ENCODE measurements at regions not wholly inside any gene's neighbourhood (a gene's known extent, or its start where the extent isn't known, plus 50 kb on each side); places are given as distances from the start of the nearest gene placed in this dataset.

GRCh38 chr2:79414690-79415089 lies 98.2 kb upstream of the CTNNA2 start:
- no peaks in the 10 kb centered on the region for H3K79me2 ChIP-seq (ENCODE audit: control insufficient read depth, insufficient read depth, low read length)
- H2AFZ ChIP-seq (ENCODE audit: control insufficient read depth, low read length), result no peak overlapping the region
- dilution Hi-C loops (cut with MboI; ENCODE audit: extremely low pct_ligation_motif_present, low sequenced_read_pairs), result no loop called here
- H3K4me3 ChIP-seq (ENCODE audit: control insufficient read depth in 2 of 3, extremely low read depth in 1 of 3, insufficient read depth in 2 of 3, low read depth in 1 of 3, low read length in 3 of 3), result no peak overlapping the region
- no peaks in the 10 kb centered on the region for H3K27me3 ChIP-seq (ENCODE audit: control insufficient read depth, extremely low read depth, insufficient read depth, low read length)
- no peak overlapping the region for H3K9ac ChIP-seq (ENCODE audit: control insufficient read depth, extremely low read depth, insufficient read depth, low read length)
- TF ChIP-seq EZH2 (IDR thresholded peaks at IDR 0.05; ENCODE audit: low read length), result no peak
- TF ChIP-seq CTCF (optimal IDR thresholded peaks at IDR 0.05 in 1 of 3, IDR thresholded peaks at IDR 0.05 in 1 of 3, conservative IDR thresholded peaks at IDR 0.05 in 1 of 3; ENCODE audit: extremely low read depth in 1 of 3, insufficient read depth in 2 of 3, low read length in 3 of 3), result no peak
- DNase-seq (ENCODE audit: low read depth, low spot score) (no peak), FAIRE-seq (no peak)
- H3K36me3 ChIP-seq (ENCODE audit: control insufficient read depth in 2 of 2, extremely low read depth in 1 of 2, insufficient read depth in 2 of 2, low read length in 2 of 2), result no peaks in the 10 kb centered on the region
- no peak overlapping the region for H3K4me2 ChIP-seq (ENCODE audit: control insufficient read depth, extremely low read depth, insufficient read depth, low read depth, low read length)
- H3K9me3 ChIP-seq (ENCODE audit: control insufficient read depth, low read depth, low read length), result no peaks in the 10 kb centered on the region
- no peaks in the 10 kb centered on the region for H4K20me1 ChIP-seq (ENCODE audit: control insufficient read depth, extremely low read depth, insufficient read depth, low read length)
- no peak overlapping the region for H3K27ac ChIP-seq (ENCODE audit: control insufficient read depth, insufficient read depth, low read length)
- H3K9me1 ChIP-seq (ENCODE audit: control insufficient read depth, extremely low read depth, insufficient read depth, low read length), result no peaks in the 10 kb centered on the region
- H3K4me1 ChIP-seq (ENCODE audit: control insufficient read depth, extremely low read depth, insufficient read depth, low read length), result no peaks in the 10 kb centered on the region

- TF ChIP-seq CTCF (optimal IDR thresholded peaks at IDR 0.05 in 1 of 3, IDR thresholded peaks at IDR 0.05 in 1 of 3, conservative IDR thresholded peaks at IDR 0.05 in 1 of 3; ENCODE audit: extremely low read depth in 1 of 3, insufficient read depth in 2 of 3, low read length in 3 of 3), result no peak
- TF ChIP-seq EZH2 (IDR thresholded peaks at IDR 0.05; ENCODE audit: low read length), result no peak
- H3K9ac ChIP-seq (ENCODE audit: control insufficient read depth, extremely low read depth, insufficient read depth, low read length), result no peak overlapping the region
- DNase-seq (ENCODE audit: low read depth, low spot score), result no peak
- H3K4me2 ChIP-seq (ENCODE audit: control insufficient read depth, extremely low read depth, insufficient read depth, low read depth, low read length), result no peak overlapping the region
- H3K36me3 ChIP-seq (ENCODE audit: control insufficient read depth in 2 of 2, extremely low read depth in 1 of 2, insufficient read depth in 2 of 2, low read length in 2 of 2), result no peaks in the 10 kb centered on the region
- H3K4me3 ChIP-seq (ENCODE audit: control insufficient read depth in 2 of 3, extremely low read depth in 1 of 3, insufficient read depth in 2 of 3, low read depth in 1 of 3, low read length in 3 of 3), result no peak overlapping the region
- no peaks in the 10 kb centered on the region for H3K9me3 ChIP-seq (ENCODE audit: control insufficient read depth, low read depth, low read length)
- no peaks in the 10 kb centered on the region for H3K27me3 ChIP-seq (ENCODE audit: control insufficient read depth, extremely low read depth, insufficient read depth, low read length)
- H3K27ac ChIP-seq (ENCODE audit: control insufficient read depth, insufficient read depth, low read length), result no peak overlapping the region
- FAIRE-seq, result no peak
- H3K9me1 ChIP-seq (ENCODE audit: control insufficient read depth, extremely low read depth, insufficient read depth, low read length), result no peaks in the 10 kb centered on the region
- H3K79me2 ChIP-seq (ENCODE audit: control insufficient read depth, insufficient read depth, low read length), result no peaks in the 10 kb centered on the region
- dilution Hi-C loops (cut with MboI; ENCODE audit: extremely low pct_ligation_motif_present, low sequenced_read_pairs), result no loop called here
- no peaks in the 10 kb centered on the region for H3K4me1 ChIP-seq (ENCODE audit: control insufficient read depth, extremely low read depth, insufficient read depth, low read length)
- H2AFZ ChIP-seq (ENCODE audit: control insufficient read depth, low read length), result no peak overlapping the region
- H4K20me1 ChIP-seq (ENCODE audit: control insufficient read depth, extremely low read depth, insufficient read depth, low read length), result no peaks in the 10 kb centered on the region
These were observed 118.4 kb upstream of the CTNNA2 start for GRCh38 chr2:79394485-79394859.

Measured in keratinocyte (primary cell).